GM18499 (cell line): ENCODE measurements at regions not wholly inside any gene's neighbourhood (a gene's known extent, or its start where the extent isn't known, plus 50 kb on each side); places are given as distances from the start of the nearest gene placed in this dataset.

Experiments
- ATAC-seq: cut with Tn5 transposase; IDR thresholded peaks from one replicate; pipeline ENCODE4 v1.9.1; 2021; ENCODE audit warnings: moderate number of reproducible peaks; ENCODE audit not compliant: insufficient read depth, unreplicated experiment

DNA sequence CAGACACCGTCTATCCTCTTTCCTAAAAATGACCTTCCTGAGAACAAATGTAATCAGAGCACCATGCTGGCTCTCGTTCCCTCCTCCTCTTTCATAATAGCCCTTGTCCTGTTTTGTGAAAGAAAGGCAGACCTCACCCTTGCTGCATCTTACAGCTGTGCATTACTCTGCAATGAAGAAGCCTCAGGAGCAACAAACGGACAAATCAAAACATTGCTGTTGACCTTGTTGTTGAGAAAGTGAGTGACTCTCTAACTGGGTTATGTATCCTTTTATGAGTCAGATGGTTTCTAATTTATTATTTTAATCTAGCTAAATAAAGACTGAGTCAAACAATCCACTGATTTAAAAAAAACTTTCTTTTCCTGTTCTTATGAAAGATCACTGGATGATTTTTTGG, 180.9 kb downstream of the RPS29 start:
- no peak for ATAC-seq

DNA sequence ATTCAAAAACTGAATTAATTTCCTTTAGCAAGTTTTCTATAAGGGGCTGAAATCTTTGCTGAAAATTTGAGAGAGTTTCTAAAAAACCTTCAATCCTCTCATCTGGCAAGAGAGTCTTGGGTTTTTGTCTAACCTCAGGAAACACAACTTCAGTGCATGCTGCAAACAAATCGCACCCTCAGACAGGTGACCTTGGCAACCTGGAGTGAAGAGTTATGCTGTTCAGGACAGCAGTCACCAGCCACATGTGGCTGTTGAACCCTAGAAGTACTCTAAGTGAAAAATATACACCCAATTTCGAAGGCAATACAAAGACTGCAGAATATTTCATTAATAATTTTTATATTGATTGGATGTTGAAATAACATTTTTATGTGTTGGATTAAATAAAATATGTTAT, 184.8 kb downstream of the RPS29 start:
- ATAC-seq, result no peak

DNA sequence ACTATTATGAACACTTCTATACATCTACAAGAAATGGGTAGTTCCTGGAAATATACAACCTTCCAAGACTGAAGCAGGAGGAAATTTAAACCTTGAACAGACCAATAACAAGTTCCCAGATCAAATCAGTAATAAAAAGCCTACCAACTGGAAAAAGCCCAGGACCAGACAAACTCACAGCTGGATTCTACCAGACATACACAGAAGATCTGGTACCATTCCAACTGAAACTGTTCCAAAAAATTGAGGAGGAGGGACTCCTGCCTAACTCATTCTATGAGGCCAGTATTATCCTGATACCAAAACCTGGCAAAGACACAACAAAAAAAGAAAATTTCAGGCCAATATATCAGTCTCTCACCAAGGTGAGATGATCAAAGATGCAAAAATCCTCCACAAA, 189.4 kb downstream of the RPS29 start:
- no peak for ATAC-seq

DNA sequence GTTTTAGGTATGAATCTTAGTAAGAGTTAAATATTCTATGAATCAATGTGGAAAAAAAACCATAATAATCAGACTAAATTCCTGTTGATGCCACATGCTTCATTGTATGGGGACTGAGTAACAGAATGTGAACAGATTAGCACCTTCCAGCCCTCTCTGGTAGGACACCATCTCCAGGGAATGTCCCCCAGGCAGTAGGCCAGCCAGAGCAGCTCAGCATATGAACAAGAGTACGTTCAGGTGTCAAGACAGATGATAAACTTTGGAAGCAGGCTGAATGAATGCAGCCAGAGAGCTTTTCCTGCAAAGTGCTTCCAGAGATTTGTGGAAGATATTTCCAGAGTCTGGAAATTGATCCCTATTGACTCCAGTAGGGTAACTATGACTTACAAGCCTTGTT, 204.4 kb downstream of the RPS29 start:
- ATAC-seq, result no peak

DNA sequence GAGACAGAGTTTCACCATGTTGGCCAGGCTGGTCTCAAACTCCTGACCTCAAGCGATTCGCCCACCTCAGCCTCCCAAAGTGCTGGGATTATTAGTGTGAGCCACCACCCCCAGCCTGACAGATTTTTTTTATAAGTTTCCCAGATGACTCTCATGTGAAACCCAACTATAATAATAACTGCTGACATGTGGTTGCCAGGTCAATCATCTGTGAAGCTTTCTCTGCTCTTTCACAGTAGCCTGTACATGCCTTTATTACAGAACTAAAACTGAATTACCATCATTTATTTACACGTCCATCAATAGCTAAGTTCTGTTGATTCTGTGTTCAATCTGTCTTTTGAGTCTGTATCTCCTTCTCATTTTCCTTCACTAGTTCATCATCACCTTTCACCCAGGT, 218.5 kb downstream of the RPS29 start:
- no peak for ATAC-seq

DNA sequence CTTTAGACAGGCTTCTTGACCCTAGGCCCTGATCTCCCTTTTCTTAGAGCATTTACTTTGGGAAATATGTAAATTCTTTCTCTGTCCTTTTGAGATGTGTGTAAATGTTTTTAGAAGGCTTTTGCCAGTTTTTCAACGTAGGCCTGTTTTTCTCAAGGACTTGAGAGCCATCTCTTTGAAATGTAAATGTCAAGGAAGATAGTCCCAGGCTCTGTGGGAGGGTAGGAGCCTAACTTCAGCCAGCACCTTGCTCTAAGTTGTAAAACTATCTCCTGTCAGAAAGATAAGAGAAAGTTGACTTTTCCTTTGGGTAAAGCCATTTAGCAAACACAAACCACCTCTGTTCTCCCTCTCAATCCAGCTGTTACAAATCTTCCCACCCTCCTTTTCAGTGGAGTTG, 219.8 kb downstream of the RPS29 start:
- ATAC-seq, result no peak

DNA sequence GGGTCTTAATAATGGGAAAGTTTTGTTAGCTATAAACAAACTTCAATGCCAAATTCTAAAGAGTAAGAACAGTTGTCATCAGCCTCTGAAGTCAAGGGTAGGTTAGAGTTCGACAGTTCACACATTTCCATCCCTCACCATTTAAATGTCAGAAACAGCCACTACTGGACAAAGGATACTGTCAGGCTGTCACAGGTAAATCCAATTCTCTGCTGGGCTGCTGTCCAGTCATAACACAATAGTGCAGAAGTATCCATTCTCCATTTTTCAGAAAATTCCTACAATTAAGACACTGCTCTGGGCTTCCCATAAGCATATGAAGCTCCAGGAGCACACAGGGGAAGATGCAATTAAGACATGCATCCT, 221.4 kb downstream of the RPS29 start:
- no peak for ATAC-seq

DNA sequence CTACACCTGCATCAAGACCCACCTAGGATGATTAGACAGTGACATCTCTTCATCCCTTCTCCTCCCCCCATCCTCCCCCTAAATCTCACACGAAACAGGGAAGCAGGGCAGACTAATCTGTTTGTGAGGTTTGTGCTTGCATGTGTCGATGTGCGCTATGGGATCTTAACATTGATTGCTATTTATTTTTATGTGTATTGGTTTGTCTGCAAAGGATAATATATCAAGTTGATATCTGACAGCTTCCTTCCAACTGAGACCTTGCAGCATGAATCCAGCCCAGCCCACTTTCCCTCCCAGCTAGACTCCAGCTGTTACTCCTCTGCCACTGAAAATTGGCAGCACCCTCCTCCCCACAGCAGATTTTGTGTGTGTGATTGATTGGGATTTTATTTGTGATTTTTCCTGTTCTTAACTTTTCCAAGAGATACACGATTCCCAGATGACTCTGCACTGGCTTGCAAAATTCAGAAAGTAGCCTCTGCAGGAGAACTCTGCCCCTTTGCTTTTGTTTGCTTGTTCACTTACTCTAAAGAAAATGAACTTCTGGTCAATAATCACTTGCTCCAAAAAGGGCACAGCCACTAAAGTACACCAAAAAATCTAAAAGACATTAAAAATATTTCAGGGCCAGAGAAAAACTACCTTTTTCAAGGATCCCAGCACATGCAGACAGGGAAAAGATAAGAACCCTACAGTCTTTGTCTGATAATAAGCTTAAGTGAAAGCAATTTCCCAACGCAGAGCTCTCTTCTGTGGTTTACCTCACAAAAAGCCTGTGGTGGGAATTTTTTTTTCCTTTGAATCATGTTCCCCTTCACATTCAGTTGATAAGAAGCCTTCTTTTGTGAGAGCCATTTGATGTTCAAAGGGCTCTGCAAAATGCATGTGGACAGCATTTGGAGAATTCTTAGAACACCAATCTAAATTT, 222.1 kb downstream of the RPS29 start:
- no peak for ATAC-seq

DNA sequence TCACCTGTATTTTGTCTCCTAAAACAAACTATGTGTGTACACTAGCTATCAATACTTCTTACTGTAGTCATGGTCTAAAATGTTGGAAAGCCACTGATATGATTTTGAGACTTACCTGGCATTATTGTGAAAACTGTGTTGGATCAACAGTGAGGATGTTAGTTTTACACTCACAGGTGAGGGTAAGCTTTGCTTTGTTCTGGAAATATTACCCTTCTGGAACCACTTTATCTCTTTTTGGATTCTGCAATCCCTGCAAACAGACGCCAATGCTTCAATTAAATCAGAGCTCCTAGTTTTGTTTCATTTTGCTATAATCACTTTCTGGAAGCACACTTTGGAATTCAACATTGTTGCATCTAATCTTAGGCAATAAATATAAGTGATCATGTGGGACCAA, 223.3 kb downstream of the RPS29 start:
- ATAC-seq, result no peak

DNA sequence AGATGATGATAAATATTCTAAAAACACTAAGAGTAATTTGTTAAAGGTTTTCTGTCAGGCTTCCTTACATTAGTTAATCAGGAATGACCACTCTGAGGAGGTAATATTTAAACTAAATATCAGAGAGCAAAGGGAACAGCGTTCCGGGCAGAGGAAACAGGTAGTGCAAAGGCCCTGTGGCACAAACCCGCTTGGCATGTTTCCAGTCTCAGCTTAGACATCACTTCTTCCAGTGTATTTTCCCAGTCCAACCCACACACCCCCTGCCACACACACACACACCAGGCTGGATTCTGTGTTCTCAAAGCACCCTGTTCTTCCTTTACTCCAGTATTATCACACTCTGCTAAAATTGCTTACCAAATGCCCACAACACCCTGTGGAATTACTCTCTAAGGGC, 247.1 kb downstream of the RPS29 start:
- no peak for ATAC-seq

DNA sequence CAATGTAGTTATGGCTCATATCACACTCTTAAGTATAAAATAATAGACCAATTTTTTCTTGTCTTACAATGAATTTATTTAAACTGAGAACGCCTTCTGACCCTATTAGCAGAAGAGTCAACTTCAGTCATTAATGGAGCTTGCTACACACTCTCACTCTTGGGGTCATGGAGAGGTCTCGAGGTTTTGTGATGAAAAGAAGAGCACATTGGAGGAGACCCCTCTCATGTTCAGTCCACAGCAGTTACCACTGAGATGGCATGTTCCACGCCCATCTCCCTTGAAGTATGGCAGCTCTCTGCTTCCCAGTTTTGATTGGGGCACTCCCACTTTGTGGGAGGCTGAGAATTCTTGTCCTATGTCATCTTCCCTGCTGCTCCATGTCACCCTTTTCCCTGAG, 266.4 kb downstream of the RPS29 start:
- no peak for ATAC-seq

DNA sequence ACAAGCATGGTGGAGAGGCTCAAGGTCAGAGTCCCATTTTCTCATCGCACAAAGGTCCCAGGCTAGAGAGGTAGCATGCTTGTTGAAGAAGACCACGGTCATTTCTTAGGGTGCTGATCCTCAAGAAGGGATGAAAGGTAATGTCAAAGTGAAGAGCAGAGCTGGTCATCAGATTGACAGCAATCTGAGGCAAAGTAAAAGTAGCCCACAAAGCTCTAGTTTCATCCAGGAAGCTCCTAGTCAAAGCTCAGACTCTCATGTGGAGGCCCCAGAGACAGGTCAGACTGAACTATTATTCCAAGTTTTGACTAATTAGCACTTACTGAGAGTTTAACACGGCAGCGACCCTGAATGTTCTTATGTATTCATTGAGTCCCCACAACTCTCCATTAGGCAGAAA, 270.6 kb downstream of the RPS29 start:
- ATAC-seq, result no peak

DNA sequence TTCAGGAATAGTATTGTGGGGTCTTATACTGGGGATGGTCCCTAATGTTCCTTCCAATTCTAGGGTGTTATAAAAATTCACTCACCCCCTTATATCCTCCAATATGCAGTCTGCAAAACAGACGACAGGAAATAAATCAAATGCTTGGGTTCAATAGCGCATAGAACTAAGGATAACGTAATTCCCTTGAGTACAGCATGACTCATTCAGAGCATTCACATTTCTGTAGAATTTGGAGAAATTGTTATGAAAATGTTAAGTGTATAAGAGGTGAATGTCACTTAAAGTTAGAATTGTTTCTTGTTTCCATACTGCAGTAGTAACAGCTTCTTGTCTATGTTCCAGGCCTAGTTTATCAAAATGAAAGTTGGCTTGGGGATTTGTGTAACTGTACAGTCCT, 271.4 kb downstream of the RPS29 start:
- no peak for ATAC-seq

DNA sequence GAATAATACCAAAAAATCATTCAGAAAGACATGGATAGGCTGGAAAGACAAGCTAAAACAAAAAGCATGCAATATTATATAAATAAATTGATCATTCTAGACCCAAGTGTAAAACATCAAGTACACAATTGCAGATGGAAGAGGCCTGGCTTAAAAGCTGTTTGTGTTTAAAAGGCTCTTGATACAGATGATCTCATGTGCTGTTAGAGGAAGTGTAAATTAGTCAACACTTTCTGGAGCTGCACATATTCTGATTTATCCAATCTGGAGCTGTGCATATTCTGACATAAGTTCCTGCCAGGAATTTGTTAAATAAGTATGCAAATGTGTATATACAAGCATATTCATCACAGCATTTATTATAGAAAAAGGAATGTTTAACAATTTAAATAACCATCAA, 273.1 kb downstream of the RPS29 start:
- no peak for ATAC-seq

DNA sequence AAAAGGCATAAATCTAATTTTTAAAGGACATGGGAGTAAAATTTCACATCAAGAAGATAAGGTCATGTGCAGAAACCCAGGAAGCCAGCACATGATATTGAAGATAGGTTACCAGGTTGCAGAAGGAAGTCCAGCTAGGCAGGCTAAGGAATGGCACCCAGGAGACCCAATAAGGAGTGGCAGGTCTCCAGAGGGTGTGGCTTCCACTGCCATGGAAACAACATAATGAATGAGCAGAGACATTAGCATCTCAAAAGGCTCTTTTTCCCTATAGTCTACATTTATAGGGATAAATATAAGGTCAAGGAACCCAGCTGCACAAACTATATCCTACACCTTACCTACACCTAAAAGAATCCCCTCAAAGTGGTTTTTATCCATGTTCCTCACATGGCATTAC, 275.9 kb downstream of the RPS29 start:
- no peak for ATAC-seq

DNA sequence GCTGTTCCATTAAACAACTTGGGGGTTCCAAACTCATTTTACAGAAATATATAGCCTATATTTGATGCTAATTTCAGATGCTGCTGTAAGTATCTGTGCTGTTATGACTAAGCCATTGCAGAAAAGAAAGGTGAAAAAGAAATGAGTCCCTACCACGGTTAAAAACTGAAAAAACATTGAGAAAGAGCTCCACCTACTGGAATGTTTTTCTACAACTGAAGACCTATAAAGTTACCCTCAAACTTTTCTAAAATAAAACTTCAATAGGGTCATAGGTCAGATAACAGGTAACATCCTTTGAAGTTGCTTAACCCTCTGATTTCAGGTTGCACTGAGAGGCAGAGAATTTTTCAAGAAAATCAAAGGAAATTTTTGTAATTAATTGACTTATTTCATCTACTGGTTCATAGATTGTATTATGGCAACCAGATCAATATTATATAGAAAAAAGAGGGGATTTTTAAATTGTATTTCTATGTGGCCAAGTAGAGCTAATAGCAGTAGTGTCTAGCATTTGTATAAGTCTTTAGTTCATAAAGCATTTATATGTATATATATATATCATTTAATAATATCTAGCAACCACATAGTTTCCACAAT, 279.9 kb downstream of the RPS29 start:
- ATAC-seq, result no peak

DNA sequence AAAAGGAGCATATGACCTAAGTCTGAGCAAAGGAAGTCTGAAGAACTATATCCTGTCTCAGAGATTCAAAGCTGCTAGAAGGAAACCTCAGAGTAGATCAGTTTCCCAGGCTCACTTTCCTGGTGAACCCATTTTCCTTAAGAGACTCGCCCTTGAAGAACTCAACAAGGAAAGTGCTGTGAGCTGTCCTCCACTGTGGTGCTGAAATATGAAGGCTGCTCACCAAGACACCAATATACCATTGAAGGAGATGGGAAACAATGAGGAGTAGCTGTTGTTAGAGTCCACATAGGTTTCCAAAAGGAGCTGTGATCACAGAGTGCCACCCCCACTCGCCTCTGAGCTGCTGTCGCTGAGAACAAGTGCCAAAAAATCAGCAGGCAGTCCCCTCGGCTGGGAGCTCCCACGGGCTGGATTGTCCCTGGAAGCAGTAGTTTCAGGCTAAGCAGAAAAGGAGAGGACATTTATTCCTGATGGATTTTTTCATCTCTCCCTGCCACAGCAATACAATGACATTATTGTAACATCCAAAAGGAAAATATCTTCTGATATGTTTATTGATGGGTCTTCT, 282.1 kb downstream of the RPS29 start:
- no peak for ATAC-seq

DNA sequence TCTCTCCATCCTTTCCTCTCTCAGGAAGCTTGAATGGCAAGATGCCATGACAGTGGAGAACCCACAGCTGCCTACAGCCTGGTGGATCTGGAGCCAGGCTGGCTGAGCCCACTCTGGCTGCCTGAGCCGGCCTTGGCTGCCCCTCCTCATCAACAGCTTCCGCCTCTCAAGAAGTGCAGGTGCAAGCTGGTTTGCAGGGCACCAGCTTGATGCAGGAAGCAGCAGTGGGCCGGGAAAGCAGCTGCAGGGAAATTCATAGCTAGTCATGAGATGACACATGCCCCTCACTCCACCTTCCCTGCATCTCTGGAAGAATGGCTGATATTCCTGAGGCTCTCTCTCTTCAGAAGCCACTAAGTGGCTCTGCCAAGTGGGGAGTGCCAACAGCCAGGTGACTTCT, 289.1 kb downstream of the RPS29 start:
- ATAC-seq, result no peak

DNA sequence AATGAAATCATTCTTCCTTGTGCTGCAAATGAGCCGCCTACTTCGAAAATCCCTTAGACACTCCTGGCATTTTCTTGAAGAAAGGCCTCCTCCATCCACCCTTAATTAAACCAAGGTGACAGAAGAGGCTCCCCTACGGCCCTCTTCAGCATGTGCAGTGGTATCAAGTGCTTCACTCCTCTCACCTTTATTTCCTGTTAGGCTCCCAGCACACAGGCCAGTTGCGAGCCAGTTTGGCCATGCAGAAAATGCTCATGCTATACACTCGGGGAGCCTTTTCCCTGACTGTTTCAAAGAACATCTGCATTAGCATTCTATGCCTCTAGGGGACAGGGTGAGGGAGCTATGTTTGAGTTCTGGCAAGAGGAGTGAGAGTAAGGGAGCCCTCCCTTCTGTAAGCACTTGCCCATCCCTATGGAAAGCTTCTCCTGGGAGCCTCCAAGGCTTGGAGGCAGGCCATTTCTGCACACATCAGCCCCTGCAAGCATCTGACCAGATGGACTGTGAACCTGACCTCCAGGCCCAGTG, 291.5 kb downstream of the RPS29 start:
- no peak for ATAC-seq

DNA sequence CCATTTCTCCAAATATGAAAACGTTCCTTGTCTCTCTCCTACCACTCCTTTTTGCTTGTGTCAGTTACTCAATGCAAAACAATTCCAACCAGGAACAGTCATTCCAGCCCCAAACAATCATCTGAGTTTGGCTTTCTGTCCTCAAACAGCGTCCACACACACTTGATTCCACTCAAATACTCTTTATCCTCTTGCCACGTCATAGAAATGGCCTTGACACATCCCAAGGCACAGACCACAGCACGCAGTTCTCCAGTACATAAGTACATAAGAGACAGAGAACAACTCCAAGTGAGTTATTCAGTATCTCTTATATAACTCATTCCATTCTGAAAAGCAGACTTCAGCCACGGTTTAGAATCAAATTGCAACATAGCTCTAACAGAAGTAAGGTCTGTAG, 299.2 kb downstream of the RPS29 start:
- ATAC-seq, result no peak

DNA sequence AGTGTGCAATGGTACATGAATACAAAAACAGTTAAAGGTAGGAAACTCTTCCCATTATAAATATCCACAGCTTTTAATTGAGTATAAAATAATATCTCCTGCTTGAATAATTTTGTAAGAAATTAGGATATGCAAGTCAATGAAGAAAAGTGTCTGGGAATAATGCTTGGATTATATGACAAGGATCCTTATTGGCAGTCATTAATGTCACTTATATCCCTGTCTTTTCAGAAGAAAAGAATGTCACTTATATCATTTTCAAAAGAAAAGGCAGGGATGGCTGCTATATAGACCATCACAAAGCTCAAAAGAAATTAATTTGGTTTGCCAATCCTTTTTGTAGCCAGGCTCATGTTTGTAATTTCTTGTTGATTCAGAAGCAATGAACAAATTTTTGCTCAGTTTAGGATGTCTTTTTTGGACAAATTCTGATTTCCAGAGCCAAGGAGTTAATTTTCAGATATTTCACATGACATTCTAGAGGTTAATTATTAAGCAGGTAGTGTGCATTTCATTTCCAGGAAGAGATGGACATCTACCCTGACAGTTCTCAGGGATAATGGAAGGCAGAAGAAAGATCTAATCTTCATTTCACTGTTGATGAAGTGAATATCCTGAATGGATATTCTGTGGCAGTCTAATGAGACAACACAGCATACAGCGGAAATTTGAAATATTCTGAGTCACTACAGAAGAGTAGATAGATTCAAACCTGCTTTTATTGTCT, 299.8 kb downstream of the RPS29 start:
- no peak for ATAC-seq
